ENCODE measurements at regions not wholly inside any gene's neighbourhood (a gene's known extent, or its start where the extent isn't known, plus 50 kb on each side); places are given as distances from the start of the nearest gene placed in this dataset.

- TF ChIP-seq MAFK (IDR thresholded peaks at IDR 0.05; ENCODE audit: low read depth, low read length): no peak
Measured at GRCh38 chr9:99744132-99744531, 77.6 kb upstream of the NR4A3 start (continued).
